HepG2 (cell line): ENCODE measurements at regions not wholly inside any gene's neighbourhood (a gene's known extent, or its start where the extent isn't known, plus 50 kb on each side); places are given as distances from the start of the nearest gene placed in this dataset.
A peak's percentile ranks its signal among the peaks of the same experiment; 100 is the strongest.

Experiments used
- FOXA3 ChIP-seq: IDR thresholded peaks from 2 replicates; pipeline ENCODE4 v1.6.1; 2016; ENCODE audit warnings: missing genetic modification reagents, missing compliant biosample characterization
- FOXO4 ChIP-seq: sonication (generic); formaldehyde crosslinking; conservative IDR thresholded peaks from 2 replicates; pipeline ENCODE4 v1.8.1; 2023; ENCODE audit warnings: missing genetic modification reagents
- GTF3A ChIP-seq: sonication (generic); formaldehyde crosslinking; conservative IDR thresholded peaks from 2 replicates; pipeline ENCODE4 v1.4.0; 2020; ENCODE audit warnings: mild to moderate bottlenecking, missing genetic modification reagents
- MAX ChIP-seq: IDR thresholded peaks from 2 replicates; pipeline ENCODE4 v1.6.1; 2012; ENCODE audit warnings: inconsistent platforms
- PBX2 ChIP-seq: IDR thresholded peaks from 2 replicates; pipeline ENCODE4 v1.6.1; 2016; ENCODE audit warnings: control low read depth
- PRPF4 ChIP-seq: fragments of 200-400 bp; formaldehyde crosslinking; IDR thresholded peaks from 2 replicates; pipeline ENCODE4 v1.6.1; 2016; ENCODE audit warnings: low read length, low read depth; ENCODE audit not compliant: poor library complexity, severe bottlenecking
- TBP ChIP-seq: sonication (generic); formaldehyde crosslinking; IDR thresholded peaks from 2 replicates; pipeline ENCODE4 v1.5.0; 2020; ENCODE audit warnings: missing genetic modification reagents
- ZBTB33 ChIP-seq: sonication (generic); formaldehyde crosslinking; IDR thresholded peaks from 2 replicates; pipeline ENCODE4 v1.4.0; 2020; ENCODE audit warnings: missing genetic modification reagents
- ZNF263 ChIP-seq: sonication (generic); formaldehyde crosslinking; IDR thresholded peaks from 2 replicates; pipeline ENCODE4 v1.4.0; 2020; ENCODE audit warnings: missing genetic modification reagents

- TF ChIP-seq PBX2 (CRISPR knock-in tag) (no peak), GTF3A (CRISPR knock-in tag) (no peak), ZBTB33 (CRISPR knock-in tag) (0 out of 2 replicates have a peak, but pooled peaks have one; percentile 24), TBP (CRISPR knock-in tag) (no peak), MAX (0 out of 2 replicates have a peak, but pooled peaks have one; percentile 0), FOXA3 (CRISPR knock-in tag) (no peak), ZNF263 (peak; percentile 90), FOXO4 (CRISPR knock-in tag) (0 out of 2 replicates have a peak, but pooled peaks have one; percentile 75), PRPF4 (peak; percentile 83)
Measured at GRCh38 chr6:3908223-3908622, 59.0 kb downstream of the FAM50B start (continued).
